ENCODE measurements at regions not wholly inside any gene's neighbourhood (a gene's known extent, or its start where the extent isn't known, plus 50 kb on each side); places are given as distances from the start of the nearest gene placed in this dataset.

- TF ChIP-seq, protein P1, sequence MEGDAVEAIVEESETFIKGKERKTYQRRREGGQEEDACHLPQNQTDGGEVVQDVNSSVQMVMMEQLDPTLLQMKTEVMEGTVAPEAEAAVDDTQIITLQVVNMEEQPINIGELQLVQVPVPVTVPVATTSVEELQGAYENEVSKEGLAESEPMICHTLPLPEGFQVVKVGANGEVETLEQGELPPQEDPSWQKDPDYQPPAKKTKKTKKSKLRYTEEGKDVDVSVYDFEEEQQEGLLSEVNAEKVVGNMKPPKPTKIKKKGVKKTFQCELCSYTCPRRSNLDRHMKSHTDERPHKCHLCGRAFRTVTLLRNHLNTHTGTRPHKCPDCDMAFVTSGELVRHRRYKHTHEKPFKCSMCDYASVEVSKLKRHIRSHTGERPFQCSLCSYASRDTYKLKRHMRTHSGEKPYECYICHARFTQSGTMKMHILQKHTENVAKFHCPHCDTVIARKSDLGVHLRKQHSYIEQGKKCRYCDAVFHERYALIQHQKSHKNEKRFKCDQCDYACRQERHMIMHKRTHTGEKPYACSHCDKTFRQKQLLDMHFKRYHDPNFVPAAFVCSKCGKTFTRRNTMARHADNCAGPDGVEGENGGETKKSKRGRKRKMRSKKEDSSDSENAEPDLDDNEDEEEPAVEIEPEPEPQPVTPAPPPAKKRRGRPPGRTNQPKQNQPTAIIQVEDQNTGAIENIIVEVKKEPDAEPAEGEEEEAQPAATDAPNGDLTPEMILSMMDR (IDR thresholded peaks at IDR 0.05; ENCODE audit: insufficient read depth, low read length, poor library complexity, severe bottlenecking), result no peak
- no peak for TF ChIP-seq EZH2phosphoT487 (conservative IDR thresholded peaks at IDR 0.05; ENCODE audit: low read length)
These were observed 147.6 kb downstream of the ST8SIA4 start for GRCh38 chr5:100755435-100755834.
